ENCODE measurements at regions not wholly inside any gene's neighbourhood (a gene's known extent, or its start where the extent isn't known, plus 50 kb on each side); places are given as distances from the start of the nearest gene placed in this dataset.

DNA sequence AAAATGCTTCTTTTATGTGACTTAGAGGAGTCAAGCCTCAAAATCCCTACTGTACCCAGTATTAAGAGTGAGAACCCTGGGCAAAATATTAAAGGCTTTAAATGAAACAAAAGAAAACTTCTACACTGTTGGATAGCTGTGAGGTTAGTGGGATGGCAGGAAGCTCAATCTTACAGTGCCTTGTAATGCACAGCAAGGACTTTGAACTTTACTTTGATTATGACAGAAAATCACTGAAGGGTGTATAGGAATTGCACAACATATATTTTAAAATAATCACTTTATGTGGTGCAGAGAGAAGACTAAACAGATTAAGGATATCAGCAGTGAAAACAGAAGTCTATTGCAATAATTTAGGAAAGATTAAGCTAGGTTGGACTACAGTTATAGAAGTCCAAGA lies 1333.4 kb downstream of the ADGRL3 start:
- Histone ChIP-seq H3K27ac (ENCODE audit: low read depth, low read length, poor library complexity, severe bottlenecking) (no peak overlapping the region), H3K4me1 (ENCODE audit: insufficient read depth, low read length, poor library complexity, severe bottlenecking) (no peaks in the 10 kb centered on the region), H3K27me3 (replicated peaks; ENCODE audit: insufficient read depth, low read depth, low read length, poor library complexity) (no peaks in the 10 kb centered on the region), H3K4me3 (ENCODE audit: low read depth, low read length, poor library complexity, severe bottlenecking) (no peak overlapping the region), H3K9me3 (ENCODE audit: low read depth, low read length, poor library complexity, severe bottlenecking) (no peaks in the 10 kb centered on the region), H3K36me3 (ENCODE audit: insufficient read depth, low read length, poor library complexity, severe bottlenecking) (no peaks in the 10 kb centered on the region)
- ChIA-PET POLR2A (ENCODE audit: low non-redundant PET) (no interaction called here), CTCF (no interaction called here)
- TF ChIP-seq, protein P1, sequence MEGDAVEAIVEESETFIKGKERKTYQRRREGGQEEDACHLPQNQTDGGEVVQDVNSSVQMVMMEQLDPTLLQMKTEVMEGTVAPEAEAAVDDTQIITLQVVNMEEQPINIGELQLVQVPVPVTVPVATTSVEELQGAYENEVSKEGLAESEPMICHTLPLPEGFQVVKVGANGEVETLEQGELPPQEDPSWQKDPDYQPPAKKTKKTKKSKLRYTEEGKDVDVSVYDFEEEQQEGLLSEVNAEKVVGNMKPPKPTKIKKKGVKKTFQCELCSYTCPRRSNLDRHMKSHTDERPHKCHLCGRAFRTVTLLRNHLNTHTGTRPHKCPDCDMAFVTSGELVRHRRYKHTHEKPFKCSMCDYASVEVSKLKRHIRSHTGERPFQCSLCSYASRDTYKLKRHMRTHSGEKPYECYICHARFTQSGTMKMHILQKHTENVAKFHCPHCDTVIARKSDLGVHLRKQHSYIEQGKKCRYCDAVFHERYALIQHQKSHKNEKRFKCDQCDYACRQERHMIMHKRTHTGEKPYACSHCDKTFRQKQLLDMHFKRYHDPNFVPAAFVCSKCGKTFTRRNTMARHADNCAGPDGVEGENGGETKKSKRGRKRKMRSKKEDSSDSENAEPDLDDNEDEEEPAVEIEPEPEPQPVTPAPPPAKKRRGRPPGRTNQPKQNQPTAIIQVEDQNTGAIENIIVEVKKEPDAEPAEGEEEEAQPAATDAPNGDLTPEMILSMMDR (conservative IDR thresholded peaks at IDR 0.05; ENCODE audit: low read depth, low read length) = no peak
- TF ChIP-seq EZH2 (IDR thresholded peaks at IDR 0.05; ENCODE audit: borderline replicate concordance, low read depth, low read length, poor library complexity, severe bottlenecking) = no peak
- BruUV-seq (replicated peaks) = no TSS peak
- intact Hi-C loops (cut with micrococcal nuclease; ENCODE audit: unreplicated experiment) = no loop called here
- no peak for DNase-seq (ENCODE audit: low spot score)

DNA sequence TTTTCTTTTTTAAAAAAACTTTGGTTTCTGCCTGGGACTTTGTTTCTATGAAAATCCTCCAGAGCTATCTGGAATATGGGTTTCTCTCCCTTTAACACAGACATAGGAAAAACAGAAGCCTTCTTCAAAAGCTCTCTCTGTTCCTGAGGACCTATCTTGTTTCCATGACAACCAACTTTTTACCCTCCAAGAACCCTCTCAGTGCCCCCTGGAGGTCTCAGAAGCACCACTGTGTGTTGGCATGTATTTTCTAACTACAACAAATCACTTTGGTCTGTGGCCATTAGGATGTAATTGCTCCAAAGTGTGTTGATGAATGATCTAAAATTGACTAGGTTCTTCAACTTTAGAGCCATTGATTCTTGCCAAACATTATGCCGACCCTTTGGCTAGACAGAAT lies 1331.6 kb downstream of the ADGRL3 start:
- CTCF ChIA-PET = no interaction called here
- no TSS peak for BruUV-seq (replicated peaks)
- no peaks in the 10 kb centered on the region for H3K36me3 ChIP-seq (ENCODE audit: insufficient read depth, low read length, poor library complexity, severe bottlenecking)
- no peak overlapping the region for H3K27ac ChIP-seq (ENCODE audit: low read depth, low read length, poor library complexity, severe bottlenecking)
- H3K9me3 ChIP-seq (ENCODE audit: low read depth, low read length, poor library complexity, severe bottlenecking) = no peaks in the 10 kb centered on the region
- no peak overlapping the region for H3K4me3 ChIP-seq (ENCODE audit: low read depth, low read length, poor library complexity, severe bottlenecking)
- POLR2A ChIA-PET (ENCODE audit: low non-redundant PET) = no interaction called here
- DNase-seq (ENCODE audit: low spot score) = no peak
- intact Hi-C loops (cut with micrococcal nuclease; ENCODE audit: unreplicated experiment) = no loop called here
- TF ChIP-seq, protein P1 (conservative IDR thresholded peaks at IDR 0.05; ENCODE audit: low read depth, low read length) = no peak
- no peak for TF ChIP-seq EZH2 (IDR thresholded peaks at IDR 0.05; ENCODE audit: borderline replicate concordance, low read depth, low read length, poor library complexity, severe bottlenecking)
- no peaks in the 10 kb centered on the region for H3K4me1 ChIP-seq (ENCODE audit: insufficient read depth, low read length, poor library complexity, severe bottlenecking)
- H3K27me3 ChIP-seq (replicated peaks; ENCODE audit: insufficient read depth, low read depth, low read length, poor library complexity) = no peaks in the 10 kb centered on the region

- DNase-seq (ENCODE audit: low spot score) = no peak
- Histone ChIP-seq H3K4me3 (ENCODE audit: low read depth, low read length, poor library complexity, severe bottlenecking) (no peak overlapping the region), H3K36me3 (ENCODE audit: insufficient read depth, low read length, poor library complexity, severe bottlenecking) (no peaks in the 10 kb centered on the region), H3K9me3 (ENCODE audit: low read depth, low read length, poor library complexity, severe bottlenecking) (no peaks in the 10 kb centered on the region), H3K27ac (ENCODE audit: low read depth, low read length, poor library complexity, severe bottlenecking) (no peak overlapping the region), H3K4me1 (ENCODE audit: insufficient read depth, low read length, poor library complexity, severe bottlenecking) (no peaks in the 10 kb centered on the region), H3K27me3 (replicated peaks; ENCODE audit: insufficient read depth, low read depth, low read length, poor library complexity) (no peaks in the 10 kb centered on the region)
- BruUV-seq (replicated peaks) = no TSS peak
- ChIA-PET CTCF (no interaction called here), POLR2A (ENCODE audit: low non-redundant PET) (no interaction called here)
- intact Hi-C loops (cut with micrococcal nuclease; ENCODE audit: unreplicated experiment) = no loop called here
- no peak for TF ChIP-seq EZH2 (IDR thresholded peaks at IDR 0.05; ENCODE audit: borderline replicate concordance, low read depth, low read length, poor library complexity, severe bottlenecking)
- TF ChIP-seq, protein P1 (conservative IDR thresholded peaks at IDR 0.05; ENCODE audit: low read depth, low read length) = no peak
Measured at GRCh38 chr4:62531264-62531663, 1331.1 kb downstream of the ADGRL3 start.

Data from A673 (cell line).